Panc1 (cell line): ENCODE measurements at regions not wholly inside any gene's neighbourhood (a gene's known extent, or its start where the extent isn't known, plus 50 kb on each side); places are given as distances from the start of the nearest gene placed in this dataset.

ENCODE experiments used
- ATAC-seq: fragments of 200-7000 bp; cut with Tn5 transposase; 2 replicates; pipeline ENCODE4 v1.9.1; 2020; ENCODE audit warnings: mild to moderate bottlenecking, moderate library complexity
- BruUV-seq: library from RNA; stranded (reverse); fragments of 400-500 nt; replicated peaks from 2 replicates; lab custom pipeline; 2021; lab: Mats Ljungman, UMichigan
- CTCF ChIA-PET: fragments of 300-600 bp; sonication (Branson Sonifier 250); formaldehyde crosslinking; loops from one replicate; lab custom pipeline; 2022; ENCODE audit warnings: antibody characterized with exemption; lab: Charles Lee
- POLR2A ChIA-PET: fragments of 300-600 bp; sonication (Branson Sonifier 250); formaldehyde crosslinking; loops from one replicate; lab custom pipeline; 2022; ENCODE audit warnings: antibody characterized with exemption; lab: Charles Lee
- DNase-seq: peaks from one replicate; pipeline ENCODE4 v3.0.0-alpha.2; 2010; ENCODE audit warnings: low read depth, low spot score
- H3K27ac ChIP-seq: 2 replicates; pipeline ENCODE4 v1.5.1; 2011; ENCODE audit warnings: mild to moderate bottlenecking, low read length, inconsistent platforms
- H3K27me3 ChIP-seq: fragments of 200-500 bp; sonication (Bioruptor generic); 2 replicates; pipeline ENCODE4 v1.6.0; 2014; ENCODE audit warnings: low read length, inconsistent platforms; ENCODE audit not compliant: control insufficient read depth, insufficient read depth
- H3K36me3 ChIP-seq: fragments of 200-500 bp; sonication (Bioruptor generic); 2 replicates; pipeline ENCODE4 v1.5.1; 2014; ENCODE audit warnings: inconsistent platforms, mild to moderate bottlenecking, low read length, moderate library complexity; ENCODE audit not compliant: control insufficient read depth, insufficient read depth
- H3K4me1 ChIP-seq: 2 replicates; pipeline ENCODE4 v1.5.1; 2011; ENCODE audit warnings: inconsistent platforms, mild to moderate bottlenecking, low read length, moderate library complexity; ENCODE audit not compliant: control insufficient read depth, insufficient read depth
- H3K4me3 ChIP-seq, 2 experiments: 2 replicates each; pipeline ENCODE4 v1.5.1; 2011 to 2012; ENCODE audit warnings: low read depth in 2 of 2, low read length in 2 of 2, mild to moderate bottlenecking in 2 of 2, inconsistent platforms in 1 of 2, moderate library complexity in 1 of 2
- H3K9me3 ChIP-seq: fragments of 200-500 bp; sonication (Bioruptor generic); 2 replicates; pipeline ENCODE4 v1.5.1; 2014; ENCODE audit warnings: low read depth, mild to moderate bottlenecking, inconsistent platforms, low read length, moderate library complexity; ENCODE audit not compliant: control insufficient read depth, insufficient read depth
- CTCF ChIP-seq: fragments of 450-650 bp; IDR thresholded peaks from 2 replicates; pipeline ENCODE4 v1.5.1; 2017; ENCODE audit warnings: mild to moderate bottlenecking
- POLR2AphosphoS5 ChIP-seq: IDR thresholded peaks from 2 replicates; pipeline ENCODE4 v1.6.1; 2012; ENCODE audit warnings: mild to moderate bottlenecking, low read depth, low read length, moderate library complexity
- REST ChIP-seq, 2 experiments: IDR thresholded peaks; 2 replicates each; pipeline ENCODE4 v1.6.1; 2011 to 2012; ENCODE audit warnings: low read depth in 2 of 2, control low read depth in 1 of 2, low read length in 1 of 2, mild to moderate bottlenecking in 1 of 2, moderate library complexity in 1 of 2; ENCODE audit not compliant: insufficient read depth in 1 of 2
- SIN3A ChIP-seq: IDR thresholded peaks from 2 replicates; pipeline ENCODE4 v1.6.1; 2012; ENCODE audit warnings: low read depth, mild to moderate bottlenecking, low read length, moderate library complexity, borderline replicate concordance; ENCODE audit not compliant: insufficient read depth
- TCF7L2 ChIP-seq: IDR thresholded peaks from 2 replicates; pipeline ENCODE4 v1.6.1; 2011; ENCODE audit warnings: mild to moderate bottlenecking, low read depth, low read length, inconsistent platforms
- in situ Hi-C: cut with HindIII; loops from 2 replicates; pipeline ENCODE4 v1.10.0; 2016; ENCODE audit warnings: low sequenced_read_pairs, low pct_unique_long_range_greater_than_20kb
- intact Hi-C: fragments of 100-400 bp; cut with micrococcal nuclease; formaldehyde crosslinking; loops from one replicate; pipeline ENCODE4 v1.10.0; 2022; ENCODE audit not compliant: unreplicated experiment

- POLR2A ChIA-PET: no interaction called here
- BruUV-seq: no TSS peak
- in situ Hi-C loops: no loop called here
- intact Hi-C loops: no loop called here
- TF ChIP-seq SIN3A: no peak
- no peak for TF ChIP-seq POLR2AphosphoS5
- TF ChIP-seq REST (IDR thresholded peaks at IDR 0.05; ENCODE audit: insufficient read depth in 1 of 2, low read depth in 2 of 2, low read length in 1 of 2): no peak
- no peak for TF ChIP-seq CTCF
- no peak for TF ChIP-seq TCF7L2
- Histone ChIP-seq H3K4me1 (no peaks in the 10 kb centered on the region), H3K36me3 (no peaks in the 10 kb centered on the region), H3K4me3 (no peak overlapping the region), H3K27me3 (no peaks in the 10 kb centered on the region), H3K9me3 (no peaks in the 10 kb centered on the region), H3K27ac (no peak overlapping the region)
- CTCF ChIA-PET: no interaction called here
- DNase-seq: no peak
- ATAC-seq: no peak
Measured at GRCh38 chrX:6983207-6983955, 164.1 kb upstream of the STS start.

DNA sequence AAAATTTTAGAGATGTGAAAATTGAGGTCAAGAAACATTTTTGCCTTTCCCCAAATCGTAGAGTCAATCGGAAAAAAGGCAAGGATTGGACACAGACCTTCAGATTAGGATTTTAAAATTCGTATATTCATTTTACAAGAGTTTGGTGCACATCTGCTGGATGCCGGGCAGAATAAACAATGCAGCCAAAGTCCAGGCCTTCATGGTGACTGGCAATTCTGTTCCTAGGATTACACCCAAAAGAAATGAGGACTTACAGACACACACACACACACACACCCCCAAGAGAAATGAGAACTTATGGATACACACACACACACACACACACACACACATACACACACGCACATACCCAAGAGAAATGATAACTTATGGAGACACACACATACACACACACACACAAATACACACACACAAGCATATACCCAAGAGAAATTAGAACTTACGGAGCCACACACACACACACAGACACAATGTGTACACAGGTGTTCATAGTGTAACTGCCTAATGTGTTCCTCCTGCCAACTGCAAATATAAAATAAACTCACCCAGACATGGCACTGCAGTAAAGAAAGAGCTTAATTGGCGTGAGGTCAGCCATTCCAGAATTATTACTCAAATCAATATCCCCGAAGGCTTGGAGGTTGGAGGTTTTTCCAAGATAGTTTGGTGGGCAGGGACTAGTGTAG, 165.7 kb upstream of the STS start:
- in situ Hi-C loops: no loop called here
- BruUV-seq: no TSS peak
- DNase-seq (no peak), ATAC-seq (no peak)
- CTCF ChIA-PET: no interaction called here
- H3K27ac ChIP-seq: no peak overlapping the region
- H3K27me3 ChIP-seq: no peaks in the 10 kb centered on the region
- intact Hi-C loops: no loop called here
- POLR2A ChIA-PET: no interaction called here
- TF ChIP-seq CTCF: no peak
- TF ChIP-seq TCF7L2: no peak
- no peak for TF ChIP-seq SIN3A
- TF ChIP-seq REST (IDR thresholded peaks at IDR 0.05; ENCODE audit: insufficient read depth in 1 of 2, low read depth in 2 of 2, low read length in 1 of 2): no peak
- no peak for TF ChIP-seq POLR2AphosphoS5
- H3K4me3 ChIP-seq: no peak overlapping the region
- no peaks in the 10 kb centered on the region for H3K4me1 ChIP-seq
- H3K36me3 ChIP-seq: no peaks in the 10 kb centered on the region
- no peaks in the 10 kb centered on the region for H3K9me3 ChIP-seq
